ENCODE measurements at regions not wholly inside any gene's neighbourhood (a gene's known extent, or its start where the extent isn't known, plus 50 kb on each side); places are given as distances from the start of the nearest gene placed in this dataset.

GRCh38 chr16:72301523-72302236 lies 129.7 kb upstream of the PMFBP1 start:
- TF ChIP-seq, protein P1, sequence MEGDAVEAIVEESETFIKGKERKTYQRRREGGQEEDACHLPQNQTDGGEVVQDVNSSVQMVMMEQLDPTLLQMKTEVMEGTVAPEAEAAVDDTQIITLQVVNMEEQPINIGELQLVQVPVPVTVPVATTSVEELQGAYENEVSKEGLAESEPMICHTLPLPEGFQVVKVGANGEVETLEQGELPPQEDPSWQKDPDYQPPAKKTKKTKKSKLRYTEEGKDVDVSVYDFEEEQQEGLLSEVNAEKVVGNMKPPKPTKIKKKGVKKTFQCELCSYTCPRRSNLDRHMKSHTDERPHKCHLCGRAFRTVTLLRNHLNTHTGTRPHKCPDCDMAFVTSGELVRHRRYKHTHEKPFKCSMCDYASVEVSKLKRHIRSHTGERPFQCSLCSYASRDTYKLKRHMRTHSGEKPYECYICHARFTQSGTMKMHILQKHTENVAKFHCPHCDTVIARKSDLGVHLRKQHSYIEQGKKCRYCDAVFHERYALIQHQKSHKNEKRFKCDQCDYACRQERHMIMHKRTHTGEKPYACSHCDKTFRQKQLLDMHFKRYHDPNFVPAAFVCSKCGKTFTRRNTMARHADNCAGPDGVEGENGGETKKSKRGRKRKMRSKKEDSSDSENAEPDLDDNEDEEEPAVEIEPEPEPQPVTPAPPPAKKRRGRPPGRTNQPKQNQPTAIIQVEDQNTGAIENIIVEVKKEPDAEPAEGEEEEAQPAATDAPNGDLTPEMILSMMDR (conservative IDR thresholded peaks at IDR 0.05) = no peak
- no peak overlapping the region for H3K27ac ChIP-seq

GRCh38 chr16:72300892-72301291 lies 128.9 kb upstream of the PMFBP1 start:
- no peak overlapping the region for H3K27ac ChIP-seq
- TF ChIP-seq, protein P1 (conservative IDR thresholded peaks at IDR 0.05) = no peak

GRCh38 chr16:72299684-72300243 lies 127.8 kb upstream of the PMFBP1 start:
- TF ChIP-seq, protein P1 (conservative IDR thresholded peaks at IDR 0.05) = no peak
- H3K27ac ChIP-seq = no peak overlapping the region

GRCh38 chr16:72298961-72299360 lies 127.0 kb upstream of the PMFBP1 start:
- no peak overlapping the region for H3K27ac ChIP-seq
- TF ChIP-seq, protein P1 (conservative IDR thresholded peaks at IDR 0.05) = no peak

DNA sequence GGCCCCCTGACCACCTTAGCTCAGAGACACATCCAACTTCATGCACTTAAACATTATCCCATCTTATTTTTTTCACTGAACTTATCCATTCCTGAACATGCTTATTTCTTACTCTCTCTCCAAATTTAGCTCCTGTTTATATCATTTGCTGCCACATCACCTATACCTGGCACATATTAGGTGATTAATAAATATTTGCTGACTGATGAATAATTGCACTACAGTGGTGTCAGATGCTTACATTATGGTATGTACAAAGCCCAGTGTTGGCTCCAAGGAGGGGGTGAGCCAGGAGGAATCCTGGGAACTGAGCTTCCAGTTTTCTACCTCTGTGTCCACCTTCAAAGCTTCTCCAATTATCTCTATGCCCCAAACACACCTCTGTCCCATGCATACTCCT lies 124.0 kb upstream of the PMFBP1 start:
- TF ChIP-seq, protein P1 (conservative IDR thresholded peaks at IDR 0.05) = no peak

DNA sequence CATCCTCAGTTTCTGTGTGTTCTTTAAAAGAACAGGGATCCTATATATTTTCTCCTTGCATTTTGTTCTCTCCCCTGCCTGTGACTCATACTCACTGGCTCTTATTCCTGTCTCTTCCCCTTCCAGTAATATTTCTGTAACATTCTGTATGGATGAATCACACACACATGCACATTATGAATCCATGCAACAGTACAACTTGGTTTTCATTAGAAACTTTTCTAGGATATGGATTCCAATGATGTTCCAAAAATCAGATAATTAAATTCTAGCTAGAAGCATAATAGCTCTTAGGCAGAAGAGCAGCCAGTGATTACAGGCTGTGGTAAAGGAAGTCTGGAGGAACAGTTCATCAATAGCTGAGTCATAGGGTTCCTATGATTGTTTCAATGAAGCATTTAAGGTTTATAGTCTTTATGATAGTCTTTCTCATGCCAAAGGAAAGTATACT lies 119.6 kb upstream of the PMFBP1 start:
- H3K27ac ChIP-seq = no peak overlapping the region

More for the DNA sequence above, 124.0 kb upstream of the PMFBP1 start:
- no peak overlapping the region for H3K27ac ChIP-seq

GRCh38 chr16:72291121-72291520 lies 119.2 kb upstream of the PMFBP1 start:
- no peak overlapping the region for H3K27ac ChIP-seq

More for the DNA sequence above, 119.6 kb upstream of the PMFBP1 start:
- TF ChIP-seq, protein P1 (conservative IDR thresholded peaks at IDR 0.05) = no peak

More at GRCh38 chr16:72291121-72291520, 119.2 kb upstream of the PMFBP1 start:
- TF ChIP-seq, protein P1 (conservative IDR thresholded peaks at IDR 0.05) = no peak
